Hepatocyte (in vitro differentiated cells): ENCODE measurements at regions not wholly inside any gene's neighbourhood (a gene's known extent, or its start where the extent isn't known, plus 50 kb on each side); places are given as distances from the start of the nearest gene placed in this dataset.

Experiments
- DNase-seq: peaks from one replicate; pipeline ENCODE4 v3.0.0-alpha.2; 2016; ENCODE audit warnings: low spot score
- H2AFZ ChIP-seq: fragments of 200-600 bp; sonication (generic); 2 replicates; pipeline ENCODE4 v1.6.0; 2016; ENCODE audit warnings: antibody characterized with exemption, mild to moderate bottlenecking
- H3K27ac ChIP-seq: fragments of 200-600 bp; sonication (generic); 2 replicates; pipeline ENCODE4 v1.5.1; 2016; ENCODE audit warnings: mild to moderate bottlenecking
- H3K27me3 ChIP-seq: fragments of 200-600 bp; sonication (generic); 2 replicates; pipeline ENCODE4 v1.6.1; 2016
- H3K36me3 ChIP-seq: fragments of 200-600 bp; sonication (generic); replicated peaks from 2 replicates; pipeline ENCODE4 v1.5.1; 2016; ENCODE audit warnings: low read depth; ENCODE audit not compliant: insufficient read depth
- H3K4me1 ChIP-seq: fragments of 200-600 bp; sonication (generic); 2 replicates; pipeline ENCODE4 v1.5.1; 2016; ENCODE audit warnings: mild to moderate bottlenecking, moderate library complexity; ENCODE audit not compliant: insufficient read depth
- H3K4me2 ChIP-seq: fragments of 200-600 bp; sonication (generic); 2 replicates; pipeline ENCODE4 v1.6.0; 2016
- H3K4me3 ChIP-seq: fragments of 200-600 bp; sonication (generic); 2 replicates; pipeline ENCODE4 v1.5.1; 2016; ENCODE audit warnings: mild to moderate bottlenecking
- H3K79me2 ChIP-seq: fragments of 200-600 bp; sonication (generic); 2 replicates; pipeline ENCODE4 v1.6.0; 2017; ENCODE audit warnings: mild to moderate bottlenecking
- H3K9me2 ChIP-seq: fragments of 200-600 bp; sonication (generic); replicated peaks from 2 replicates; pipeline ENCODE4 v1.6.0; 2017; ENCODE audit warnings: mild to moderate bottlenecking; ENCODE audit not compliant: insufficient read depth
- H3K9me3 ChIP-seq: fragments of 200-600 bp; sonication (generic); 2 replicates; pipeline ENCODE4 v1.5.1; 2016; ENCODE audit warnings: low read depth, mild to moderate bottlenecking
- H4K20me1 ChIP-seq: fragments of 200-600 bp; sonication (generic); 2 replicates; pipeline ENCODE4 v1.6.0; 2016; ENCODE audit warnings: mild to moderate bottlenecking; ENCODE audit not compliant: insufficient read depth, poor library complexity, severe bottlenecking
- CTCF ChIP-seq: fragments of 200-600 bp; sonication (generic); IDR thresholded peaks from 2 replicates; pipeline ENCODE4 v1.5.1; 2016; ENCODE audit warnings: antibody characterized with exemption, mild to moderate bottlenecking; ENCODE audit not compliant: poor library complexity
- EZH2 ChIP-seq: fragments of 200-600 bp; sonication (generic); IDR thresholded peaks from 2 replicates; pipeline ENCODE4 v1.6.1; 2016; ENCODE audit warnings: antibody characterized with exemption, mild to moderate bottlenecking, borderline replicate concordance
- EZH2phosphoT487 ChIP-seq: fragments of 200-600 bp; sonication (generic); IDR thresholded peaks from one replicate; pipeline ENCODE4 v1.6.1; 2018; ENCODE audit warnings: antibody characterized with exemption, mild to moderate bottlenecking, low read depth, moderate library complexity; ENCODE audit not compliant: unreplicated experiment, severe bottlenecking
- WGBS: methylation state at CpG from one replicate; pipeline ENCODE4 v1.1.6; 2016; ENCODE audit warnings: low lambda C conversion rate; ENCODE audit errors: missing lambda C conversion rate; 5-methylcytosine and 5-hydroxymethylcytosine counted together

GRCh38 chr1:218529646-218530300 lies 184.6 kb downstream of the TGFB2 start:
- Histone ChIP-seq H3K4me2 (no peak overlapping the region), H2AFZ (no peak overlapping the region)

GRCh38 chr1:218531936-218532335 lies 186.8 kb downstream of the TGFB2 start:
- 93% methylated on average over 5 of the region's 5 CpGs for whole genome bisulfite sequencing

More at GRCh38 chr1:218529646-218530300, 184.6 kb downstream of the TGFB2 start:
- Histone ChIP-seq H3K9me2 (no peaks in the 10 kb centered on the region), H4K20me1 (no peaks in the 10 kb centered on the region), H3K27me3 (no peaks in the 10 kb centered on the region), H3K4me1 (peaks cover 11% of the 10 kb centered on the region), H3K79me2 (no peaks in the 10 kb centered on the region), H3K4me3 (no peak overlapping the region), H3K36me3 (no peaks in the 10 kb centered on the region), H3K27ac (peak overlapping the region; percentile 14), H3K9me3 (no peaks in the 10 kb centered on the region)
- 64% methylated on average over 6 of the region's 6 CpGs for WGBS
- no peak for TF ChIP-seq EZH2
- no peak for TF ChIP-seq EZH2phosphoT487
- no peak for TF ChIP-seq CTCF
- no peak for DNase-seq

GRCh38 chr1:218536296-218536986 lies 191.3 kb downstream of the TGFB2 start:
- H3K9me2 ChIP-seq: no peaks in the 10 kb centered on the region
- WGBS: 64% methylated on average over 2 of the region's 2 CpGs

More at GRCh38 chr1:218531936-218532335, 186.8 kb downstream of the TGFB2 start:
- H3K4me3 ChIP-seq: no peak overlapping the region
- no peaks in the 10 kb centered on the region for H4K20me1 ChIP-seq
- no peaks in the 10 kb centered on the region for H3K36me3 ChIP-seq
- DNase-seq: no peak
- TF ChIP-seq CTCF (no peak), EZH2phosphoT487 (no peak), EZH2 (no peak)
- no peaks in the 10 kb centered on the region for H3K9me3 ChIP-seq
- H3K79me2 ChIP-seq: no peaks in the 10 kb centered on the region
- H3K9me2 ChIP-seq: no peaks in the 10 kb centered on the region
- no peak overlapping the region for H3K4me2 ChIP-seq
- no peak overlapping the region for H2AFZ ChIP-seq
- peaks cover 8% of the 10 kb centered on the region for H3K4me1 ChIP-seq
- no peaks in the 10 kb centered on the region for H3K27me3 ChIP-seq
- H3K27ac ChIP-seq: no peak overlapping the region

More at GRCh38 chr1:218536296-218536986, 191.3 kb downstream of the TGFB2 start:
- no peaks in the 10 kb centered on the region for H3K79me2 ChIP-seq
- peak overlapping the region; percentile 73 for H3K27ac ChIP-seq
- peaks cover 10% of the 10 kb centered on the region for H3K4me1 ChIP-seq
- no peak for TF ChIP-seq EZH2phosphoT487
- TF ChIP-seq EZH2: no peak
- no peak for TF ChIP-seq CTCF
- H4K20me1 ChIP-seq: no peaks in the 10 kb centered on the region
- H3K36me3 ChIP-seq: no peaks in the 10 kb centered on the region
- H3K9me3 ChIP-seq: no peaks in the 10 kb centered on the region
- no peak overlapping the region for H2AFZ ChIP-seq
- DNase-seq: no peak
- no peak overlapping the region for H3K4me2 ChIP-seq
- no peaks in the 10 kb centered on the region for H3K27me3 ChIP-seq
- H3K4me3 ChIP-seq: no peak overlapping the region
